HCT116 (cell line): ENCODE measurements at regions not wholly inside any gene's neighbourhood (a gene's known extent, or its start where the extent isn't known, plus 50 kb on each side); places are given as distances from the start of the nearest gene placed in this dataset.

ENCODE experiments used
- ATAC-seq: fragments of 200-7000 bp; cut with Tn5 transposase; 2 replicates; pipeline ENCODE4 v1.9.1; 2020; ENCODE audit warnings: mild to moderate bottlenecking, moderate library complexity
- BruUV-seq: library from RNA; stranded (reverse); fragments of 400-500 nt; replicated peaks from 2 replicates; lab custom pipeline; 2021; lab: Mats Ljungman, UMichigan
- CTCF ChIA-PET: fragments of 300-600 bp; sonication (Branson Sonifier 250); formaldehyde crosslinking; loops from one replicate; lab custom pipeline; 2021; ENCODE audit warnings: antibody characterized with exemption; lab: Charles Lee
- POLR2A ChIA-PET: fragments of 300-600, 350-600 bp; sonication (Branson Sonifier 250); formaldehyde crosslinking; loops from one replicate; lab custom pipeline; 2021; ENCODE audit warnings: antibody characterized with exemption; lab: Charles Lee
- RAD21 ChIA-PET, 2 experiments: fragments of 300-600 bp; sonication (Branson Sonifier 250); formaldehyde crosslinking; loops; one replicate each; lab custom pipeline; 2023; ENCODE audit warnings: low total read pairs in 2 of 2; ENCODE audit not compliant: uncharacterized antibody in 2 of 2, unreplicated experiment in 2 of 2, low non-redundant PET in 1 of 2; lab: Charles Lee
- DNase-seq: peaks from one replicate; pipeline ENCODE4 v3.0.0-alpha.2; 2010; ENCODE audit warnings: low read depth, low spot score
- H2AFZ ChIP-seq: fragments of 200-600 bp; shearing (Covaris generic), sonication (generic); 2 replicates; pipeline ENCODE4 v1.6.1; 2017; ENCODE audit warnings: low read depth, mixed run types, mixed read lengths, antibody characterized with exemption, low read length; ENCODE audit not compliant: poor library complexity, severe bottlenecking
- H3K27ac ChIP-seq: 2 replicates; pipeline ENCODE4 v1.5.1; 2012; ENCODE audit warnings: low read depth, low read length
- H3K27me3 ChIP-seq: fragments of 200-600 bp; sonication (generic); 2 replicates; pipeline ENCODE4 v1.6.1; 2016; ENCODE audit warnings: mixed run types, low read length, mixed read lengths; ENCODE audit not compliant: insufficient read depth
- H3K36me3 ChIP-seq, 2 experiments: fragments of 200-500 bp in 1 of 2; fragments of 200-600 bp in 1 of 2; sonication (Bioruptor generic) in 1 of 2; sonication (generic) in 1 of 2; 2 replicates each; pipeline versions ENCODE4 v1.5.1 to v1.6.1; 2014 to 2016; ENCODE audit warnings: low read length in 2 of 2, inconsistent platforms in 1 of 2, mixed read lengths in 1 of 2, mixed run types in 1 of 2; ENCODE audit not compliant: insufficient read depth in 2 of 2, control insufficient read depth in 1 of 2
- H3K4me1 ChIP-seq, 2 experiments: fragments of 200-600 bp in 1 of 2; sonication (generic) in 1 of 2; 2 replicates each; pipeline versions ENCODE4 v1.5.1 to v1.6.1; 2012 to 2017; ENCODE audit warnings: low read length in 2 of 2, inconsistent platforms in 1 of 2, mild to moderate bottlenecking in 1 of 2, mixed read lengths in 1 of 2, mixed run types in 1 of 2, moderate library complexity in 1 of 2; ENCODE audit not compliant: insufficient read depth in 2 of 2, control insufficient read depth in 1 of 2
- H3K4me2 ChIP-seq: fragments of 200-600 bp; sonication (generic); 2 replicates; pipeline ENCODE4 v1.6.1; 2017; ENCODE audit warnings: mixed run types, low read length, mixed read lengths
- H3K4me3 ChIP-seq, 2 experiments: fragments of 200-600 bp in 1 of 2; sonication (generic) in 1 of 2; replicated peaks in 1 of 2; 2 replicates each; pipeline ENCODE4 v1.5.1; 2011 to 2016; ENCODE audit warnings: low read length in 2 of 2, control low read depth in 1 of 2, low read depth in 1 of 2, mild to moderate bottlenecking in 1 of 2, mixed read lengths in 1 of 2, mixed run types in 1 of 2
- H3K79me2 ChIP-seq: fragments of 200-600 bp; sonication (generic); 2 replicates; pipeline ENCODE4 v1.6.1; 2017; ENCODE audit warnings: mild to moderate bottlenecking, mixed run types, low read length, moderate library complexity, mixed read lengths; ENCODE audit not compliant: insufficient read depth
- H3K9ac ChIP-seq: fragments of 200-600 bp; sonication (generic); 2 replicates; pipeline ENCODE4 v1.6.1; 2016; ENCODE audit warnings: low read length, mixed read lengths
- H3K9me2 ChIP-seq: fragments of 200-600 bp; sonication (generic), shearing (Covaris generic); 2 replicates; pipeline ENCODE4 v1.6.1; 2017; ENCODE audit warnings: mixed run types, mild to moderate bottlenecking, moderate library complexity; ENCODE audit not compliant: insufficient read depth
- H3K9me3 ChIP-seq, 2 experiments: fragments of 200-500 bp in 1 of 2; fragments of 200-600 bp in 1 of 2; sonication (Bioruptor generic) in 1 of 2; sonication (generic) in 1 of 2; 2 replicates each; pipeline ENCODE4 v1.6.1; 2014 to 2017; ENCODE audit warnings: low read length in 2 of 2, mixed read lengths in 2 of 2, inconsistent platforms in 1 of 2, low read depth in 1 of 2, mild to moderate bottlenecking in 1 of 2, mixed run types in 1 of 2, moderate library complexity in 1 of 2; ENCODE audit not compliant: control insufficient read depth in 1 of 2, insufficient read depth in 1 of 2
- H4K20me1 ChIP-seq: fragments of 200-600 bp; sonication (generic), shearing (Covaris generic); 2 replicates; pipeline ENCODE4 v1.6.1; 2017; ENCODE audit warnings: mixed run types, mild to moderate bottlenecking, moderate library complexity; ENCODE audit not compliant: insufficient read depth
- ATF3 ChIP-seq: IDR thresholded peaks from 2 replicates; pipeline ENCODE4 v1.6.1; 2012
- CBX3 ChIP-seq: IDR thresholded peaks from 2 replicates; pipeline ENCODE4 v1.6.1; 2012; ENCODE audit warnings: low read depth
- CEBPB ChIP-seq: IDR thresholded peaks from 2 replicates; pipeline ENCODE4 v1.6.1; 2012; ENCODE audit warnings: low read depth
- EGR1 ChIP-seq: IDR thresholded peaks from 2 replicates; pipeline ENCODE4 v1.6.1; 2012; ENCODE audit warnings: low read depth
- ELF1 ChIP-seq: IDR thresholded peaks from 2 replicates; pipeline ENCODE4 v1.6.1; 2012; ENCODE audit warnings: low read depth, borderline replicate concordance
- FOSL1 ChIP-seq: IDR thresholded peaks from 2 replicates; pipeline ENCODE4 v1.6.1; 2012; ENCODE audit warnings: low read depth
- JUND ChIP-seq: IDR thresholded peaks from 2 replicates; pipeline ENCODE4 v1.6.1; 2012
- MAX ChIP-seq: IDR thresholded peaks from 2 replicates; pipeline ENCODE4 v1.6.1; 2012
- POLR2A ChIP-seq: IDR thresholded peaks from 2 replicates; pipeline ENCODE4 v1.7.0; 2011; ENCODE audit warnings: borderline replicate concordance; ENCODE audit not compliant: insufficient read depth, insufficient read length; ENCODE audit errors: extremely low read depth
- POLR2AphosphoS5 ChIP-seq: IDR thresholded peaks from 2 replicates; pipeline ENCODE4 v1.6.1; 2011; ENCODE audit warnings: mild to moderate bottlenecking, low read depth, low read length, moderate library complexity
- REST ChIP-seq: IDR thresholded peaks from 2 replicates; pipeline ENCODE4 v1.6.1; 2012; ENCODE audit warnings: low read depth
- SRF ChIP-seq: IDR thresholded peaks from 2 replicates; pipeline ENCODE4 v1.6.1; 2012; ENCODE audit warnings: low read depth
- TCF7L2 ChIP-seq: IDR thresholded peaks from 2 replicates; pipeline ENCODE4 v1.7.0; 2011; ENCODE audit warnings: borderline replicate concordance, inconsistent platforms; ENCODE audit not compliant: insufficient read depth, insufficient read length; ENCODE audit errors: extremely low read depth
- ZBTB33 ChIP-seq: IDR thresholded peaks from 2 replicates; pipeline ENCODE4 v1.6.1; 2011; ENCODE audit warnings: mild to moderate bottlenecking, low read length, moderate library complexity; ENCODE audit not compliant: insufficient replicate concordance; ENCODE audit errors: extremely low read depth
- ZFX ChIP-seq: fragments of 450-650 bp; IDR thresholded peaks from 2 replicates; pipeline ENCODE4 v1.6.1; 2017
- ZNF274 ChIP-seq: fragments of 200-500 bp; sonication (Bioruptor generic); IDR thresholded peaks from 2 replicates; pipeline ENCODE4 v1.6.1; 2014; ENCODE audit warnings: mild to moderate bottlenecking, low read depth, low read length, inconsistent platforms
- intact Hi-C: fragments of 100-400 bp; cut with micrococcal nuclease; formaldehyde crosslinking; loops from 2 replicates; pipeline ENCODE4 v1.10.0; 2022

GRCh38 chr9:26243029-26243697 lies 564.9 kb upstream of the TUSC1 start:
- RAD21 ChIA-PET: no interaction called here
- Histone ChIP-seq H3K9ac (no peak overlapping the region), H3K79me2 (no peaks in the 10 kb centered on the region), H3K9me3 (no peaks in the 10 kb centered on the region; a peak in 2 of 4 replicates), H3K4me2 (no peak overlapping the region), H3K9me2 (no peaks in the 10 kb centered on the region), H3K27ac (no peak overlapping the region), H3K27me3 (no peaks in the 10 kb centered on the region), H3K4me1 (no peaks in the 10 kb centered on the region), H2AFZ (no peak overlapping the region), H3K4me3 (no peak overlapping the region), H4K20me1 (no peaks in the 10 kb centered on the region), H3K36me3 (no peaks in the 10 kb centered on the region)
- TF ChIP-seq CEBPB (no peak), CBX3 (no peak), ZNF274 (no peak), MAX (no peak), SRF (no peak), JUND (no peak), POLR2AphosphoS5 (no peak), EGR1 (no peak), REST (no peak), ZFX (no peak), ZBTB33 (no peak), FOSL1 (no peak), TCF7L2 (no peak), POLR2A (no peak), ELF1 (no peak), ATF3 (no peak)
- ATAC-seq: no peak
- CTCF ChIA-PET: no interaction called here
- POLR2A ChIA-PET: no interaction called here
- no peak for DNase-seq
- intact Hi-C loops: no loop called here
- BruUV-seq: no TSS peak
